ENCODE measurements at regions not wholly inside any gene's neighbourhood (a gene's known extent, or its start where the extent isn't known, plus 50 kb on each side); places are given as distances from the start of the nearest gene placed in this dataset.

DNA sequence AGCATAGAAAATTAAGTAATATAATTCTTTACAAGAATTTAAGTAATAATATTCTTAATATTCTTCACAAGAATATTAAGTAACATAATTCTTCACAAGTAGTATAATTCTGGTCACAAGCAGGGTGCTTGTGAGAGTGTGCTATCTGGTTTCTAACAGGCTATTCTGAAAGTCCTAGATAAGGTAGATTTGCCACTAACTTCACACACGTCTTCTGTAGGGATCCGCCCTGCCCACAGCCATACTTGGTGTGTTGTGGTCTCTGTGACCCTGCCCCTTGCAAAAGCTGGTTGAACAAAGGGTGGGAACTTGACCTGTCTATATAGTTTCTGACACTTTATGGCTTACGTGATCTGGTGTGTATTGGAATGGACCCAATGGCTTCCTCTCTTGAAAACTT lies 253.4 kb upstream of the MDFIC2 start:
- TF ChIP-seq, protein P1, sequence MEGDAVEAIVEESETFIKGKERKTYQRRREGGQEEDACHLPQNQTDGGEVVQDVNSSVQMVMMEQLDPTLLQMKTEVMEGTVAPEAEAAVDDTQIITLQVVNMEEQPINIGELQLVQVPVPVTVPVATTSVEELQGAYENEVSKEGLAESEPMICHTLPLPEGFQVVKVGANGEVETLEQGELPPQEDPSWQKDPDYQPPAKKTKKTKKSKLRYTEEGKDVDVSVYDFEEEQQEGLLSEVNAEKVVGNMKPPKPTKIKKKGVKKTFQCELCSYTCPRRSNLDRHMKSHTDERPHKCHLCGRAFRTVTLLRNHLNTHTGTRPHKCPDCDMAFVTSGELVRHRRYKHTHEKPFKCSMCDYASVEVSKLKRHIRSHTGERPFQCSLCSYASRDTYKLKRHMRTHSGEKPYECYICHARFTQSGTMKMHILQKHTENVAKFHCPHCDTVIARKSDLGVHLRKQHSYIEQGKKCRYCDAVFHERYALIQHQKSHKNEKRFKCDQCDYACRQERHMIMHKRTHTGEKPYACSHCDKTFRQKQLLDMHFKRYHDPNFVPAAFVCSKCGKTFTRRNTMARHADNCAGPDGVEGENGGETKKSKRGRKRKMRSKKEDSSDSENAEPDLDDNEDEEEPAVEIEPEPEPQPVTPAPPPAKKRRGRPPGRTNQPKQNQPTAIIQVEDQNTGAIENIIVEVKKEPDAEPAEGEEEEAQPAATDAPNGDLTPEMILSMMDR (IDR thresholded peaks at IDR 0.05) = no peak
- no peak for TF ChIP-seq POLR2AphosphoS5 (IDR thresholded peaks at IDR 0.05)
- TF ChIP-seq POLR2A (IDR thresholded peaks at IDR 0.05) = no peak
